HL-60 (cell line): ENCODE measurements at regions not wholly inside any gene's neighbourhood (a gene's known extent, or its start where the extent isn't known, plus 50 kb on each side); places are given as distances from the start of the nearest gene placed in this dataset.

Experiments used
- DNase-seq, 2 experiments: peaks; one replicate each; pipeline ENCODE4 v3.0.0-alpha.2; 2010 to 2020; ENCODE audit warnings: low read depth in 1 of 2, low spot score in 1 of 2
- H3K27ac ChIP-seq: fragments of 250-450 bp; sonication (Bioruptor Pico); replicated peaks from 2 replicates; pipeline ENCODE4 v1.5.1; 2020; ENCODE audit warnings: mild to moderate bottlenecking, moderate library complexity
- H3K27me3 ChIP-seq: fragments of 250-450 bp; sonication (Bioruptor Pico); 2 replicates; pipeline ENCODE4 v1.5.1; 2021; ENCODE audit warnings: mild to moderate bottlenecking, moderate library complexity; ENCODE audit not compliant: insufficient read depth, poor library complexity, severe bottlenecking
- H3K4me3 ChIP-seq: replicated peaks from 2 replicates; pipeline ENCODE4 v1.5.1; 2011; ENCODE audit warnings: mild to moderate bottlenecking, control low read depth, low read length; ENCODE audit not compliant: insufficient read depth
- CTCF ChIP-seq: IDR thresholded peaks from one replicate; pipeline ENCODE4 v1.5.1; 2011; ENCODE audit warnings: low read length, control low read depth, inconsistent platforms; ENCODE audit not compliant: insufficient read depth
- GABPA ChIP-seq: IDR thresholded peaks from 2 replicates; pipeline ENCODE4 v1.6.1; 2012; ENCODE audit warnings: low read depth
- POLR2AphosphoS5 ChIP-seq: IDR thresholded peaks from 2 replicates; pipeline ENCODE4 v1.6.1; 2012; ENCODE audit warnings: low read depth
- REST ChIP-seq: IDR thresholded peaks from 2 replicates; pipeline ENCODE4 v1.6.1; 2012; ENCODE audit warnings: low read depth; ENCODE audit not compliant: insufficient replicate concordance
- SPI1 ChIP-seq: IDR thresholded peaks from 2 replicates; pipeline ENCODE4 v1.6.1; 2012; ENCODE audit warnings: low read depth, mild to moderate bottlenecking, borderline replicate concordance

GRCh38 chr6:167442796-167443680 is 118.2 kb downstream of the TTLL2 start:
- TF ChIP-seq POLR2AphosphoS5, result no peak
- no peak for TF ChIP-seq GABPA
- TF ChIP-seq CTCF, result no peak
- no peak for TF ChIP-seq SPI1
- TF ChIP-seq REST, result no peak
- H3K4me3 ChIP-seq, result no peak overlapping the region
- DNase-seq, result no peak
- H3K27me3 ChIP-seq, result peaks cover 4% of the 10 kb centered on the region
- no peak overlapping the region for H3K27ac ChIP-seq

- no peak overlapping the region for H3K4me3 ChIP-seq
- H3K27me3 ChIP-seq, result no peaks in the 10 kb centered on the region
- no peak for DNase-seq
- no peak overlapping the region for H3K27ac ChIP-seq
- TF ChIP-seq GABPA (no peak), SPI1 (no peak), POLR2AphosphoS5 (no peak), CTCF (no peak), REST (no peak)
Measured at GRCh38 chr6:167444602-167445346, 119.9 kb downstream of the TTLL2 start.

- DNase-seq, result no peak
- TF ChIP-seq POLR2AphosphoS5 (no peak), REST (no peak), GABPA (no peak), CTCF (no peak), SPI1 (no peak)
- H3K27ac ChIP-seq, result no peak overlapping the region
- H3K4me3 ChIP-seq, result no peak overlapping the region
- H3K27me3 ChIP-seq, result no peaks in the 10 kb centered on the region
Measured at GRCh38 chr6:167445568-167445967, 120.7 kb downstream of the TTLL2 start.
